Activated B cell treated with CpG ODN at 0.5 μM for 24 hours (primary cell): ENCODE measurements at regions not wholly inside any gene's neighbourhood (a gene's known extent, or its start where the extent isn't known, plus 50 kb on each side); places are given as distances from the start of the nearest gene placed in this dataset.

ENCODE experiments used
- ATAC-seq: fragments of 200-7000 bp; cut with Tn5 transposase; one replicate; pipeline ENCODE4 v1.10.0; 2021; ENCODE audit warnings: low read depth, mild to moderate bottlenecking, moderate library complexity
- CTCF ChIA-PET: fragments of 350-600 bp; sonication (Branson Sonifier 250); formaldehyde crosslinking; loops from one replicate; lab custom pipeline; 2021; ENCODE audit warnings: antibody characterized with exemption; lab: Charles Lee
- POLR2A ChIA-PET: fragments of 350-600 bp; sonication (Branson Sonifier 250); formaldehyde crosslinking; loops from one replicate; lab custom pipeline; 2021; ENCODE audit warnings: antibody characterized with exemption; lab: Charles Lee
- DNase-seq: peaks from one replicate; pipeline ENCODE4 v3.0.0; 2022
- H3K27ac Mint-ChIP-seq: one replicate; pipeline ENCODE4 v1.8.0; 2020; ENCODE audit warnings: mixed read lengths
- H3K27me3 Mint-ChIP-seq: one replicate; pipeline ENCODE4 v1.8.0; 2021; ENCODE audit warnings: mixed read lengths
- H3K36me3 Mint-ChIP-seq: one replicate; pipeline ENCODE4 v1.8.0; 2021; ENCODE audit warnings: low read depth, mixed read lengths
- H3K4me1 Mint-ChIP-seq: one replicate; pipeline ENCODE4 v1.8.0; 2021; ENCODE audit warnings: mixed read lengths
- H3K4me3 Mint-ChIP-seq: one replicate; pipeline ENCODE4 v1.8.0; 2020; ENCODE audit warnings: mild to moderate bottlenecking, mixed read lengths
- H3K9me3 Mint-ChIP-seq: one replicate; pipeline ENCODE4 v1.8.0; 2020; ENCODE audit warnings: mixed read lengths
- intact Hi-C: fragments of 100-400 bp; cut with micrococcal nuclease; formaldehyde crosslinking; loops from one replicate; pipeline ENCODE4 v1.15.1; 2024
- TF ChIP-seq, protein P1 (sequence below): fragments of 200-600 bp; IDR thresholded peaks from one replicate; pipeline ENCODE4 v1.8.0; 2022; ENCODE audit warnings: antibody characterized with exemption, mild to moderate bottlenecking

DNA sequence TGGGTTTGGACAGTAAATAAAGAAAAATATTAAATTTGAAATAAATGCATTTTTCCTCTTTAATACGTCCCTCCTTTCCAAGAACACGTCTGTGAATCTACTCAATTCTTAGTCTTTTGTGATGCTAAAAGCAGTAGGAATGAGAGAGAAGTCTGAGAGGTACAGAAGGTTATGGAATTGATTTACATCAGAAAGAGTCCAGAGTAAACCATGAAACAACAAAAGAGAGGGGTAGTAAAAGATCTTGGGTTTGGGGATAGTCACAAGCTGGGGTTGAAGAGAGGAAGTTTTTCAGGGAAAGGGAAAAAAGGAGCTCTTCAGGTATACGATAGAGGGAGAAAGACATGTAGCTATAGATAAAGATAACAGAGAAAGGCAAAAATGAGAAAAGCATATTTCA lies 215.4 kb downstream of the RAB28 start:
- Mint-ChIP-seq H3K4me1 (peaks cover 4% of the 10 kb centered on the region), H3K4me3 (no peak overlapping the region), H3K9me3 (peaks cover 8% of the 10 kb centered on the region), H3K27ac (no peak overlapping the region), H3K27me3 (no peaks in the 10 kb centered on the region), H3K36me3 (no peaks in the 10 kb centered on the region)
- TF ChIP-seq, protein P1, sequence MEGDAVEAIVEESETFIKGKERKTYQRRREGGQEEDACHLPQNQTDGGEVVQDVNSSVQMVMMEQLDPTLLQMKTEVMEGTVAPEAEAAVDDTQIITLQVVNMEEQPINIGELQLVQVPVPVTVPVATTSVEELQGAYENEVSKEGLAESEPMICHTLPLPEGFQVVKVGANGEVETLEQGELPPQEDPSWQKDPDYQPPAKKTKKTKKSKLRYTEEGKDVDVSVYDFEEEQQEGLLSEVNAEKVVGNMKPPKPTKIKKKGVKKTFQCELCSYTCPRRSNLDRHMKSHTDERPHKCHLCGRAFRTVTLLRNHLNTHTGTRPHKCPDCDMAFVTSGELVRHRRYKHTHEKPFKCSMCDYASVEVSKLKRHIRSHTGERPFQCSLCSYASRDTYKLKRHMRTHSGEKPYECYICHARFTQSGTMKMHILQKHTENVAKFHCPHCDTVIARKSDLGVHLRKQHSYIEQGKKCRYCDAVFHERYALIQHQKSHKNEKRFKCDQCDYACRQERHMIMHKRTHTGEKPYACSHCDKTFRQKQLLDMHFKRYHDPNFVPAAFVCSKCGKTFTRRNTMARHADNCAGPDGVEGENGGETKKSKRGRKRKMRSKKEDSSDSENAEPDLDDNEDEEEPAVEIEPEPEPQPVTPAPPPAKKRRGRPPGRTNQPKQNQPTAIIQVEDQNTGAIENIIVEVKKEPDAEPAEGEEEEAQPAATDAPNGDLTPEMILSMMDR = no peak
- DNase-seq (no peak), ATAC-seq (no peak)
- intact Hi-C loops = no loop called here
- ChIA-PET CTCF (no interaction called here), POLR2A (no interaction called here)

DNA sequence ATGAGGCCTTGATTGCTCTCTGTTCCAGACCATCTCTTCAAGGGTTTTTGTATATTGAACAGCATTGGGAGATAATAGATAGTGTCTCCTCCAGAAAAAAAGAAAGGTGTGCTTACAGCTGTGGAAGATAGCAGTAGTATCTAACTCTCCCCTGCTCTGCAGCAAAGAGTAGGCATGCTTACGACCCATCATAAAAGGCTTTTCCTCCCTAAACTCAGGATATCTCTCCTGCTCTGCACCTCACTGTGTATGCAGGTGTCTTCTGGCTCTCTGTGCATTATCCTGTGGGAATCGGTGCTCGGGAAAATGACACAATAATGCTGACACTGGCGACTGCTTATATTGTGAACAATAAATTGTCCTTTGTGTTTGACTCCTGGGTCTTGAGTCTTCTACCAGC lies 216.0 kb downstream of the RAB28 start:
- no peak for ATAC-seq
- TF ChIP-seq, protein P1 = no peak
- H3K27ac Mint-ChIP-seq = no peak overlapping the region
- peaks cover 4% of the 10 kb centered on the region for H3K4me1 Mint-ChIP-seq
- no peak overlapping the region for H3K4me3 Mint-ChIP-seq
- POLR2A ChIA-PET = no interaction called here
- CTCF ChIA-PET = no interaction called here
- intact Hi-C loops = no loop called here
- H3K36me3 Mint-ChIP-seq = no peaks in the 10 kb centered on the region
- H3K9me3 Mint-ChIP-seq = peaks cover 6% of the 10 kb centered on the region
- DNase-seq = no peak
- H3K27me3 Mint-ChIP-seq = no peaks in the 10 kb centered on the region

DNA sequence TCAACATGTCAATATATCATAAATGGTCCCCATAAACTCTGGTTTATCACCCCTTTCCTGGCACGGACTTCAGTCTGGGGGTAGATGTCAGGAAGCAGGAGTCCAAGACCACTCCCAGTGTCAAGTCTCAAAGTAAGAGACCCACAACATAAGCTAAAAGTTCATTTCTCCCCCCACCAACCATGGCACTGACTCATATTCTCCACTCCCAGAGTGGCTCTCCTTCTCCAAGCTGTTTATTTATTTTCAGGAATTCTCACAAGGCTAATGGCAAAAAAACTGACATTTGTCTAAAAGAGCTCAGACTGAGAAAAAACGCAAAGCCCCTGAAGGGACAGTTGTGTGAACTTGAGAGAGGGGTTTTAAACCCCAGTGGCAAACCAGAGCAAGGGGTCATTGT lies 217.0 kb downstream of the RAB28 start:
- Mint-ChIP-seq H3K4me1 (peaks cover 4% of the 10 kb centered on the region), H3K9me3 (peaks cover 6% of the 10 kb centered on the region), H3K27ac (no peak overlapping the region), H3K4me3 (no peak overlapping the region), H3K36me3 (no peaks in the 10 kb centered on the region), H3K27me3 (no peaks in the 10 kb centered on the region)
- no peak for ATAC-seq
- intact Hi-C loops = no loop called here
- TF ChIP-seq, protein P1 = no peak
- DNase-seq = no peak
- ChIA-PET POLR2A (no interaction called here), CTCF (no interaction called here)

DNA sequence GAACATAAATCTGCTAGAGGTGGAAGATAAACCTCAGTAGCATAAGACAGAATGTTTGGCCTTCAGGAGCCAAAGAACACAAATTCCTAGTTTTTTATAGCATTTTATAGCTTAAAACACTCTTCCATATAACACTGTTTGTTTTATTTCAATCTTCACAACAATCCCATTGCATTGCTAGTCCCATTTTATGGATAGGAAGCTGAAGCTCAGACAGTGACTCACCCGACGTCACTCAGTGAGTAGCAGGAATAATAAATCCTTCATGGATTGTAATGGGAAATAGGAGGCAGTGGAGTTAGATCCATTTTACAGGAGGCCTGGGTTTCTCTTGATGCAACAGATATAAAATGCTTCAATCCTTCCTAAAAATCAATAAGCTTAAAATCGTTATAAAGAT lies 217.5 kb downstream of the RAB28 start:
- Mint-ChIP-seq H3K27ac (no peak overlapping the region), H3K4me1 (peaks cover 4% of the 10 kb centered on the region), H3K27me3 (no peaks in the 10 kb centered on the region), H3K36me3 (no peaks in the 10 kb centered on the region), H3K4me3 (no peak overlapping the region), H3K9me3 (peaks cover 6% of the 10 kb centered on the region)
- ATAC-seq (no peak), DNase-seq (no peak)
- intact Hi-C loops = no loop called here
- ChIA-PET POLR2A (no interaction called here), CTCF (no interaction called here)
- TF ChIP-seq, protein P1 = no peak

DNA sequence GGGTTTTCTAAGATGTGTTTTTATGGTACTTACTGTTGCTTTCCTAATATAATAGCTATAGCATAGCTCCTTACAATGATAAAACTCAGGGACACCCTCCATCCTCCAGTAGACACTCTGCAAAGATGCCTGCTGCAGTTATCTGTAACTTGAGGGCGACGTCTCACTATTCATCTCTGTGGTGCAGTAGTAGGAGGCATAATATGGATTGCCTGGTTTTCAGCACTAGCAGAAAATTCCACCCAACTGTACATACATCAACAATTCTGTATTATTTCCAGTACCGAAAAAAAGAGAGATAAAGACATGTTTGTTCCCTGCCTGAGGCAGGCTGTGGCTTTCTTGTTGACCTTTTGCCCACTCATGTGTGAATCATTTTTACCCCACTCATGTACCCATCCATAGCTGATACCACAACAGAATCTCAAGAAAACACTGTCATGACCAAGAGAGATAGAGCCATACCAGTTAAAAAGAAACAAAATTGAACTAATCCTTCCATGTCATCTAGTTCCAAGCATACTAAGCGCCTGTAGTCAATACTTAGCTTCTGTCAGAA lies 220.1 kb downstream of the RAB28 start:
- H3K27ac Mint-ChIP-seq = no peak overlapping the region
- TF ChIP-seq, protein P1 = no peak
- no peak overlapping the region for H3K4me3 Mint-ChIP-seq
- POLR2A ChIA-PET = no interaction called here
- CTCF ChIA-PET = no interaction called here
- peaks cover 4% of the 10 kb centered on the region for H3K4me1 Mint-ChIP-seq
- H3K9me3 Mint-ChIP-seq = no peaks in the 10 kb centered on the region
- no peaks in the 10 kb centered on the region for H3K27me3 Mint-ChIP-seq
- intact Hi-C loops = no loop called here
- no peak for DNase-seq
- no peaks in the 10 kb centered on the region for H3K36me3 Mint-ChIP-seq
- no peak for ATAC-seq
